Liver (tissue), 8 donors: ENCODE measurements at regions not wholly inside any gene's neighbourhood (a gene's known extent, or its start where the extent isn't known, plus 50 kb on each side); places are given as distances from the start of the nearest gene placed in this dataset.

Experiments
- DNase-seq: peaks from one replicate; pipeline ENCODE4 v3.0.0-alpha.2; 2017; ENCODE audit warnings: low spot score
- H3K27ac ChIP-seq, 2 donors: one replicate each; pipeline ENCODE4 v1.7.0; 2013; ENCODE audit warnings: inconsistent platforms in 2 of 2, low read length in 2 of 2, control low read depth in 1 of 2, low read depth in 1 of 2, mild to moderate bottlenecking in 1 of 2
- H3K27me3 ChIP-seq, 4 donors: one replicate each; pipeline versions ENCODE4 v1.6.1 to v1.7.0; 2013; ENCODE audit warnings: low read length in 3 of 4, inconsistent platforms in 1 of 4, mild to moderate bottlenecking in 1 of 4, moderate library complexity in 1 of 4; ENCODE audit not compliant: control insufficient read depth in 4 of 4, insufficient read depth in 4 of 4
- H3K36me3 ChIP-seq, 4 donors: one replicate each; pipeline versions ENCODE4 v1.6.1 to v1.7.0; 2013; ENCODE audit warnings: low read length in 3 of 4, mild to moderate bottlenecking in 3 of 4, low read depth in 1 of 4, moderate library complexity in 1 of 4; ENCODE audit not compliant: control insufficient read depth in 4 of 4, insufficient read depth in 3 of 4
- H3K4me1 ChIP-seq, 4 donors: one replicate each; pipeline versions ENCODE4 v1.6.1 to v1.7.0; 2013; ENCODE audit warnings: low read length in 3 of 4, mild to moderate bottlenecking in 3 of 4, moderate library complexity in 1 of 4; ENCODE audit not compliant: control insufficient read depth in 4 of 4, insufficient read depth in 4 of 4
- H3K4me3 ChIP-seq, 3 donors: one replicate each; pipeline versions ENCODE4 v1.6.1 to v1.7.0; 2013; ENCODE audit warnings: low read length in 3 of 3, control low read depth in 1 of 3, low read depth in 1 of 3, mild to moderate bottlenecking in 1 of 3
- H3K9ac ChIP-seq, 2 donors: one replicate each; pipeline ENCODE4 v1.7.0; 2013; ENCODE audit warnings: low read length in 2 of 2, mild to moderate bottlenecking in 2 of 2, moderate library complexity in 2 of 2, control low read depth in 1 of 2, low read depth in 1 of 2
- H3K9me3 ChIP-seq, 4 donors: one replicate each; pipeline versions ENCODE4 v1.6.1 to v1.7.0; 2013; ENCODE audit warnings: low read length in 3 of 4; ENCODE audit not compliant: control insufficient read depth in 4 of 4
- EGR1 ChIP-seq, 2 donors: IDR thresholded peaks; 2 replicates each; pipeline ENCODE4 v1.6.1; 2016 to 2018; ENCODE audit warnings: antibody characterized with exemption in 2 of 2, low read depth in 2 of 2
- FOXA1 ChIP-seq: IDR thresholded peaks from 2 replicates; pipeline ENCODE4 v1.6.1; 2016; ENCODE audit warnings: antibody characterized with exemption
- FOXA2 ChIP-seq: IDR thresholded peaks from 2 replicates; pipeline ENCODE4 v1.6.1; 2016; ENCODE audit warnings: antibody characterized with exemption
- GABPA ChIP-seq, 2 donors: IDR thresholded peaks in 1 of 2; conservative IDR thresholded peaks in 1 of 2; 2 replicates each; pipeline ENCODE4 v1.6.1; 2016; ENCODE audit warnings: antibody characterized with exemption in 2 of 2, mild to moderate bottlenecking in 1 of 2, moderate library complexity in 1 of 2
- HNF4A ChIP-seq, 2 donors: conservative IDR thresholded peaks; 2 replicates each; pipeline ENCODE4 v1.6.1; 2016; ENCODE audit warnings: antibody characterized with exemption in 2 of 2, mild to moderate bottlenecking in 2 of 2
- HNF4G ChIP-seq: IDR thresholded peaks from 2 replicates; pipeline ENCODE4 v1.6.1; 2016; ENCODE audit warnings: antibody characterized with exemption
- JUND ChIP-seq, 2 donors: IDR thresholded peaks; 2 replicates each; pipeline ENCODE4 v1.6.1; 2016; ENCODE audit warnings: antibody characterized with exemption in 2 of 2
- NR2F2 ChIP-seq: IDR thresholded peaks from 2 replicates; pipeline ENCODE4 v1.6.1; 2016; ENCODE audit warnings: antibody characterized with exemption
- RAD21 ChIP-seq, 2 donors: IDR thresholded peaks; 2 replicates each; pipeline ENCODE4 v1.6.1; 2016; ENCODE audit warnings: antibody characterized with exemption in 2 of 2, mild to moderate bottlenecking in 2 of 2
- RXRA ChIP-seq, 2 donors: IDR thresholded peaks; 2 replicates each; pipeline ENCODE4 v1.6.1; 2017 to 2018; ENCODE audit warnings: antibody characterized with exemption in 2 of 2, mild to moderate bottlenecking in 1 of 2
- SP1 ChIP-seq: IDR thresholded peaks from 2 replicates; pipeline ENCODE4 v1.6.1; 2018; ENCODE audit warnings: antibody characterized with exemption, mild to moderate bottlenecking
- TAF1 ChIP-seq: conservative IDR thresholded peaks from 2 replicates; pipeline ENCODE4 v1.6.1; 2016; ENCODE audit warnings: antibody characterized with exemption, mild to moderate bottlenecking
- YY1 ChIP-seq: IDR thresholded peaks from 2 replicates; pipeline ENCODE4 v1.6.1; 2016; ENCODE audit warnings: antibody characterized with exemption, mild to moderate bottlenecking
- WGBS: extraction: QIAGEN DNeasy Blood & Tissue Kit; methylation state at CpG from one replicate; pipeline ENCODE4 v1.1.7; 2013; 5-methylcytosine and 5-hydroxymethylcytosine counted together
- TF ChIP-seq, protein P1 (sequence below): fragments of 150-350 bp; IDR thresholded peaks from 2 replicates; pipeline ENCODE4 v1.5.1; 2017; ENCODE audit warnings: improper control_type of control experiment, low read depth, low read length; ENCODE audit not compliant: missing input control
- TF ChIP-seq, protein P2 (sequence below): IDR thresholded peaks from 2 replicates; pipeline ENCODE4 v1.6.1; 2016; ENCODE audit warnings: antibody characterized with exemption
- TF ChIP-seq, protein P3 (sequence below): IDR thresholded peaks from 2 replicates; pipeline ENCODE4 v1.6.1; 2016; ENCODE audit warnings: antibody characterized with exemption
- TF ChIP-seq, protein P4 (sequence below): IDR thresholded peaks from 2 replicates; pipeline ENCODE4 v1.6.1; 2016; ENCODE audit warnings: antibody characterized with exemption
- TF ChIP-seq, protein P5 (sequence below): IDR thresholded peaks from 2 replicates; pipeline ENCODE4 v1.6.1; 2016; ENCODE audit warnings: antibody characterized with exemption, mild to moderate bottlenecking
- donor health status: healthy.
- donor health status: healthy.
- donor health status: healthy.
- donor health status: healthy.
- donor health status: healthy.

DNA sequence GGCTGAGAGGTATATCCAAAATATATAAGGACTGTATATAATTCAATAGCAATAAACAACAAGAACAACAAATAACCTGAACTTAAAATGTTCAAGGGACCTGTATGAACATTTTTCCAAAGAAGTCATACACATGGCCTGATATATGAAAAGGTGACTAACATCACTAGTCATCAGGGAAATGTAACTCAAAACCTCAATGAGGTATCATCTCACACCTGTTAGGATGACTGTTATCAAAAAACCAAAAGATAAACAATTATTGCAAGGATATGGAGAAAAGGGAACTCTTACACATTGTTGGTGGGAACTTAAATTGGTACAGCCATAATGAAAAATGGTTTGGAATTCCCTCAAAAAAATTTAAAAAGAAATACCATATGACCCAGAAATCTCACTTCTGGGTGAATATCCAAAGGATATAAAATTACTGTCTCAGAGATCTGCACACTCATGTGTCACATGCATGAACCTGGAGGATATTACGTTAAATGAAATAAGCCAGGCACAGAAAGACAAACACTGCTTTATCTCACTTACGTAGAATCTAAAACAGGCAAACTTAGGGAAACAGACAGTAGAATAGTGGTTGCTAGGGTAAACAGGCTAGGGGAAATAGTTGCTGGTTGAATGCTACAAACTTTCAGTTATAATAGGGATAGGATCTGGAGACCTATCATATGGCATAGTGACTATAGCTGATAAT lies 334.5 kb upstream of the MMADHC start:
- no peak overlapping the region for H3K4me3 ChIP-seq
- no peaks in the 10 kb centered on the region for H3K9me3 ChIP-seq
- no peaks in the 10 kb centered on the region for H3K4me1 ChIP-seq
- H3K36me3 ChIP-seq, result no peaks in the 10 kb centered on the region
- no peak overlapping the region for H3K27ac ChIP-seq
- H3K27me3 ChIP-seq, result no peaks in the 10 kb centered on the region
- no peak for DNase-seq
- H3K9ac ChIP-seq, result no peak overlapping the region
- 93% methylated on average over 2 of the region's 2 CpGs for WGBS
- TF ChIP-seq EGR1 (IDR thresholded peaks at IDR 0.05; ENCODE audit: low read depth in 2 of 2) (no peak), RAD21 (IDR thresholded peaks at IDR 0.05) (no peak), GABPA (IDR thresholded peaks at IDR 0.05 in 1 of 2, conservative IDR thresholded peaks at IDR 0.05 in 1 of 2) (no peak)

DNA sequence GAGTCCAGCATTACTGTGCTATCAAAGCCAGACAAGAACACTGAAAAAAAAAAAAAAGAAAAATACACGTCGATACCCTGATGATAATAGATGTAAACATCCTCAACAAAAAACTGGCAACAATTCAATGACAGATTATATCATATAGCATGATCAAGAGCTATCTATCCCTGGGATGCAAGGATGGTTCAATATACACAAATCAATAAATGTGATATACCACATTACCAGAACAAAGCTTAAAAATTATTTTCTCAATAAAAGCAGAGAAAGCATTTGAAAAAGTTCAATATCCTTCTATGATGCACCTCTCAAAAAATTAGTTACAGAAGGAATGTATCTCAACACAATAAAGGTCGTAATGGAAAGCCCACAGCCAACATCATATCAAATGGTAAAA lies 332.8 kb upstream of the MMADHC start:
- 94% methylated on average over 3 of the region's 3 CpGs for WGBS
- TF ChIP-seq YY1, result no peak
- no peak for TF ChIP-seq GABPA (IDR thresholded peaks at IDR 0.05 in 1 of 2, conservative IDR thresholded peaks at IDR 0.05 in 1 of 2)
- TF ChIP-seq, protein P1, sequence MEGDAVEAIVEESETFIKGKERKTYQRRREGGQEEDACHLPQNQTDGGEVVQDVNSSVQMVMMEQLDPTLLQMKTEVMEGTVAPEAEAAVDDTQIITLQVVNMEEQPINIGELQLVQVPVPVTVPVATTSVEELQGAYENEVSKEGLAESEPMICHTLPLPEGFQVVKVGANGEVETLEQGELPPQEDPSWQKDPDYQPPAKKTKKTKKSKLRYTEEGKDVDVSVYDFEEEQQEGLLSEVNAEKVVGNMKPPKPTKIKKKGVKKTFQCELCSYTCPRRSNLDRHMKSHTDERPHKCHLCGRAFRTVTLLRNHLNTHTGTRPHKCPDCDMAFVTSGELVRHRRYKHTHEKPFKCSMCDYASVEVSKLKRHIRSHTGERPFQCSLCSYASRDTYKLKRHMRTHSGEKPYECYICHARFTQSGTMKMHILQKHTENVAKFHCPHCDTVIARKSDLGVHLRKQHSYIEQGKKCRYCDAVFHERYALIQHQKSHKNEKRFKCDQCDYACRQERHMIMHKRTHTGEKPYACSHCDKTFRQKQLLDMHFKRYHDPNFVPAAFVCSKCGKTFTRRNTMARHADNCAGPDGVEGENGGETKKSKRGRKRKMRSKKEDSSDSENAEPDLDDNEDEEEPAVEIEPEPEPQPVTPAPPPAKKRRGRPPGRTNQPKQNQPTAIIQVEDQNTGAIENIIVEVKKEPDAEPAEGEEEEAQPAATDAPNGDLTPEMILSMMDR, result no peak
- TF ChIP-seq, protein P2, sequence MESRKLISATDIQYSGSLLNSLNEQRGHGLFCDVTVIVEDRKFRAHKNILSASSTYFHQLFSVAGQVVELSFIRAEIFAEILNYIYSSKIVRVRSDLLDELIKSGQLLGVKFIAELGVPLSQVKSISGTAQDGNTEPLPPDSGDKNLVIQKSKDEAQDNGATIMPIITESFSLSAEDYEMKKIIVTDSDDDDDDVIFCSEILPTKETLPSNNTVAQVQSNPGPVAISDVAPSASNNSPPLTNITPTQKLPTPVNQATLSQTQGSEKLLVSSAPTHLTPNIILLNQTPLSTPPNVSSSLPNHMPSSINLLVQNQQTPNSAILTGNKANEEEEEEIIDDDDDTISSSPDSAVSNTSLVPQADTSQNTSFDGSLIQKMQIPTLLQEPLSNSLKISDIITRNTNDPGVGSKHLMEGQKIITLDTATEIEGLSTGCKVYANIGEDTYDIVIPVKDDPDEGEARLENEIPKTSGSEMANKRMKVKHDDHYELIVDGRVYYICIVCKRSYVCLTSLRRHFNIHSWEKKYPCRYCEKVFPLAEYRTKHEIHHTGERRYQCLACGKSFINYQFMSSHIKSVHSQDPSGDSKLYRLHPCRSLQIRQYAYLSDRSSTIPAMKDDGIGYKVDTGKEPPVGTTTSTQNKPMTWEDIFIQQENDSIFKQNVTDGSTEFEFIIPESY, result no peak
- TF ChIP-seq FOXA1, result no peak
- TF ChIP-seq, protein P3, sequence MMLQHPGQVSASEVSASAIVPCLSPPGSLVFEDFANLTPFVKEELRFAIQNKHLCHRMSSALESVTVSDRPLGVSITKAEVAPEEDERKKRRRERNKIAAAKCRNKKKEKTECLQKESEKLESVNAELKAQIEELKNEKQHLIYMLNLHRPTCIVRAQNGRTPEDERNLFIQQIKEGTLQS, result no peak
- TF ChIP-seq JUND (IDR thresholded peaks at IDR 0.05), result no peak
- TF ChIP-seq, protein P4, sequence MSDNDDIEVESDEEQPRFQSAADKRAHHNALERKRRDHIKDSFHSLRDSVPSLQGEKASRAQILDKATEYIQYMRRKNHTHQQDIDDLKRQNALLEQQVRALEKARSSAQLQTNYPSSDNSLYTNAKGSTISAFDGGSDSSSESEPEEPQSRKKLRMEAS, result no peak
- TF ChIP-seq TAF1, result no peak
- TF ChIP-seq FOXA2, result no peak
- TF ChIP-seq RXRA (IDR thresholded peaks at IDR 0.05), result no peak
- no peak for TF ChIP-seq NR2F2
- no peak for TF ChIP-seq HNF4A (conservative IDR thresholded peaks at IDR 0.05)
- TF ChIP-seq SP1, result no peak
- TF ChIP-seq EGR1 (IDR thresholded peaks at IDR 0.05; ENCODE audit: low read depth in 2 of 2), result no peak
- TF ChIP-seq, protein P5, sequence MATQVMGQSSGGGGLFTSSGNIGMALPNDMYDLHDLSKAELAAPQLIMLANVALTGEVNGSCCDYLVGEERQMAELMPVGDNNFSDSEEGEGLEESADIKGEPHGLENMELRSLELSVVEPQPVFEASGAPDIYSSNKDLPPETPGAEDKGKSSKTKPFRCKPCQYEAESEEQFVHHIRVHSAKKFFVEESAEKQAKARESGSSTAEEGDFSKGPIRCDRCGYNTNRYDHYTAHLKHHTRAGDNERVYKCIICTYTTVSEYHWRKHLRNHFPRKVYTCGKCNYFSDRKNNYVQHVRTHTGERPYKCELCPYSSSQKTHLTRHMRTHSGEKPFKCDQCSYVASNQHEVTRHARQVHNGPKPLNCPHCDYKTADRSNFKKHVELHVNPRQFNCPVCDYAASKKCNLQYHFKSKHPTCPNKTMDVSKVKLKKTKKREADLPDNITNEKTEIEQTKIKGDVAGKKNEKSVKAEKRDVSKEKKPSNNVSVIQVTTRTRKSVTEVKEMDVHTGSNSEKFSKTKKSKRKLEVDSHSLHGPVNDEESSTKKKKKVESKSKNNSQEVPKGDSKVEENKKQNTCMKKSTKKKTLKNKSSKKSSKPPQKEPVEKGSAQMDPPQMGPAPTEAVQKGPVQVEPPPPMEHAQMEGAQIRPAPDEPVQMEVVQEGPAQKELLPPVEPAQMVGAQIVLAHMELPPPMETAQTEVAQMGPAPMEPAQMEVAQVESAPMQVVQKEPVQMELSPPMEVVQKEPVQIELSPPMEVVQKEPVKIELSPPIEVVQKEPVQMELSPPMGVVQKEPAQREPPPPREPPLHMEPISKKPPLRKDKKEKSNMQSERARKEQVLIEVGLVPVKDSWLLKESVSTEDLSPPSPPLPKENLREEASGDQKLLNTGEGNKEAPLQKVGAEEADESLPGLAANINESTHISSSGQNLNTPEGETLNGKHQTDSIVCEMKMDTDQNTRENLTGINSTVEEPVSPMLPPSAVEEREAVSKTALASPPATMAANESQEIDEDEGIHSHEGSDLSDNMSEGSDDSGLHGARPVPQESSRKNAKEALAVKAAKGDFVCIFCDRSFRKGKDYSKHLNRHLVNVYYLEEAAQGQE, result no peak
- TF ChIP-seq HNF4G, result no peak
- no peak for TF ChIP-seq RAD21 (IDR thresholded peaks at IDR 0.05)
- no peak for DNase-seq
- H3K27ac ChIP-seq, result no peak overlapping the region
- no peaks in the 10 kb centered on the region for H3K9me3 ChIP-seq
- no peaks in the 10 kb centered on the region for H3K4me1 ChIP-seq
- H3K4me3 ChIP-seq, result no peak overlapping the region
- no peak overlapping the region for H3K9ac ChIP-seq
- no peaks in the 10 kb centered on the region for H3K27me3 ChIP-seq
- H3K36me3 ChIP-seq, result no peaks in the 10 kb centered on the region
